Activated CD4-positive, alpha-beta T cell treated with anti-CD3 and anti-CD28 coated beads for 36 hours (primary cell): ENCODE measurements at regions not wholly inside any gene's neighbourhood (a gene's known extent, or its start where the extent isn't known, plus 50 kb on each side); places are given as distances from the start of the nearest gene placed in this dataset.
A peak's percentile ranks its signal among the peaks of the same experiment; 100 is the strongest.

Experiments
- ATAC-seq: fragments of 200-7000 bp; cut with Tn5 transposase; one replicate; pipeline ENCODE4 v1.10.0; 2021; ENCODE audit warnings: mild to moderate bottlenecking, moderate library complexity
- CTCF ChIA-PET: fragments of 350-600 bp; sonication (Branson Sonifier 250); formaldehyde crosslinking; loops from one replicate; lab custom pipeline; 2021; ENCODE audit warnings: antibody characterized with exemption; lab: Charles Lee
- POLR2A ChIA-PET: fragments of 350-600 bp; sonication (Branson Sonifier 250); formaldehyde crosslinking; loops from one replicate; lab custom pipeline; 2021; ENCODE audit warnings: antibody characterized with exemption, inconsistent platforms; lab: Charles Lee
- DNase-seq: peaks from one replicate; pipeline ENCODE4 v3.0.0-alpha.2; 2020
- H3K27ac Mint-ChIP-seq: one replicate; pipeline ENCODE4 v1.8.0; 2021; ENCODE audit warnings: mixed read lengths
- H3K27me3 Mint-ChIP-seq: one replicate; pipeline ENCODE4 v1.8.0; 2021; ENCODE audit warnings: mixed read lengths
- H3K36me3 Mint-ChIP-seq: one replicate; pipeline ENCODE4 v1.8.0; 2021; ENCODE audit warnings: low read depth, mixed read lengths
- H3K4me1 Mint-ChIP-seq: one replicate; pipeline ENCODE4 v1.8.0; 2021; ENCODE audit warnings: mixed read lengths
- H3K4me3 Mint-ChIP-seq: one replicate; pipeline ENCODE4 v1.8.0; 2021; ENCODE audit warnings: mild to moderate bottlenecking, moderate library complexity, mixed read lengths
- H3K9me3 Mint-ChIP-seq: one replicate; pipeline ENCODE4 v1.8.0; 2021; ENCODE audit warnings: low read depth, mixed read lengths
- intact Hi-C, 2 experiments: fragments of 100-400 bp; cut with DNase I in 1 of 2; cut with micrococcal nuclease in 1 of 2; formaldehyde crosslinking; loops; one replicate each; pipeline versions ENCODE4 v1.14.2 to v1.15.1; 2022 to 2024; cut with DNase I, micrococcal nuclease

- no peaks in the 10 kb centered on the region for H3K4me1 Mint-ChIP-seq
- no peaks in the 10 kb centered on the region for H3K9me3 Mint-ChIP-seq
- H3K36me3 Mint-ChIP-seq: no peaks in the 10 kb centered on the region
- DNase-seq (no peak), ATAC-seq (no peak)
- no peak overlapping the region for H3K27ac Mint-ChIP-seq
- CTCF ChIA-PET: interaction anchor here (0.7 to 1.2 kb wide), 3 partner anchors 56 to 197 kb away, joined by 3 read pairs; no protein-coding TSS in a partner anchor
- POLR2A ChIA-PET: no interaction called here
- no peak overlapping the region for H3K4me3 Mint-ChIP-seq
- intact Hi-C loops: no loop called here
- H3K27me3 Mint-ChIP-seq: peaks cover 2% of the 10 kb centered on the region
Observed at GRCh38 chr15:69531665-69532027, 79.0 kb downstream of the RPLP1 start.

- intact Hi-C loops: no loop called here
- Mint-ChIP-seq H3K4me3 (no peak overlapping the region), H3K27me3 (peaks cover 2% of the 10 kb centered on the region), H3K27ac (no peak overlapping the region), H3K9me3 (no peaks in the 10 kb centered on the region), H3K4me1 (no peaks in the 10 kb centered on the region), H3K36me3 (no peaks in the 10 kb centered on the region)
- no peak for DNase-seq
- POLR2A ChIA-PET: no interaction called here
- ATAC-seq: no peak
- CTCF ChIA-PET: interaction anchor here (0.7 kb wide), 2 partner anchors 56 to 62 kb away, joined by 3 read pairs; no protein-coding TSS in a partner anchor
Observed at GRCh38 chr15:69532066-69532465, 79.4 kb downstream of the RPLP1 start.

- H3K27ac Mint-ChIP-seq: no peak overlapping the region
- no peaks in the 10 kb centered on the region for H3K9me3 Mint-ChIP-seq
- H3K4me3 Mint-ChIP-seq: no peak overlapping the region
- no peak for DNase-seq
- no peaks in the 10 kb centered on the region for H3K36me3 Mint-ChIP-seq
- ATAC-seq: no peak
- no peaks in the 10 kb centered on the region for H3K4me1 Mint-ChIP-seq
- POLR2A ChIA-PET: no interaction called here
- peaks cover 2% of the 10 kb centered on the region for H3K27me3 Mint-ChIP-seq
- CTCF ChIA-PET: interaction anchor here (0.8 kb wide), 1 partner anchor 10 kb away, joined by 3 read pairs; no protein-coding TSS in a partner anchor
- intact Hi-C loops: no loop called here
Observed at GRCh38 chr15:69532856-69533255, 80.2 kb downstream of the RPLP1 start.

GRCh38 chr15:69533522-69533921 lies 80.9 kb downstream of the RPLP1 start:
- H3K4me3 Mint-ChIP-seq: no peak overlapping the region
- no peaks in the 10 kb centered on the region for H3K9me3 Mint-ChIP-seq
- no peak overlapping the region for H3K27ac Mint-ChIP-seq
- ChIA-PET CTCF (no interaction called here), POLR2A (no interaction called here)
- H3K27me3 Mint-ChIP-seq: peaks cover 2% of the 10 kb centered on the region
- intact Hi-C loops: no loop called here
- DNase-seq (no peak), ATAC-seq (no peak)
- no peaks in the 10 kb centered on the region for H3K36me3 Mint-ChIP-seq
- no peaks in the 10 kb centered on the region for H3K4me1 Mint-ChIP-seq

GRCh38 chr15:69535101-69535638 lies 82.6 kb downstream of the RPLP1 start:
- ChIA-PET CTCF (interaction anchor here (0.5 to 0.8 kb wide), 3 partner anchors 33 to 1275 kb away, joined by 3 to 4 read pairs (median 3); no protein-coding TSS in a partner anchor), POLR2A (no interaction called here)
- ATAC-seq: no peak

GRCh38 chr15:69535998-69536397 lies 83.4 kb downstream of the RPLP1 start:
- H3K36me3 Mint-ChIP-seq: no peaks in the 10 kb centered on the region
- H3K9me3 Mint-ChIP-seq: no peaks in the 10 kb centered on the region
- peaks cover 2% of the 10 kb centered on the region for H3K27me3 Mint-ChIP-seq
- H3K4me1 Mint-ChIP-seq: no peaks in the 10 kb centered on the region
- DNase-seq (no peak), ATAC-seq (no peak)
- H3K4me3 Mint-ChIP-seq: no peak overlapping the region
- intact Hi-C loops: no loop called here
- POLR2A ChIA-PET: no interaction called here
- CTCF ChIA-PET: interaction anchor here (0.5 to 0.6 kb wide), 2 partner anchors 33 to 1274 kb away, joined by 3 read pairs; no protein-coding TSS in a partner anchor
- H3K27ac Mint-ChIP-seq: no peak overlapping the region

More at GRCh38 chr15:69535101-69535638, 82.6 kb downstream of the RPLP1 start:
- Mint-ChIP-seq H3K9me3 (no peaks in the 10 kb centered on the region), H3K4me3 (no peak overlapping the region), H3K4me1 (no peaks in the 10 kb centered on the region), H3K27me3 (peaks cover 2% of the 10 kb centered on the region), H3K36me3 (no peaks in the 10 kb centered on the region), H3K27ac (no peak overlapping the region)
- peak; percentile 10 for DNase-seq
- intact Hi-C loops: no loop called here

- POLR2A ChIA-PET: no interaction called here
- no peaks in the 10 kb centered on the region for H3K36me3 Mint-ChIP-seq
- H3K27me3 Mint-ChIP-seq: peaks cover 2% of the 10 kb centered on the region
- ATAC-seq (no peak), DNase-seq (no peak)
- CTCF ChIA-PET: interaction anchor here (0.6 kb wide), 1 partner anchor 691 kb away, joined by 3 read pairs; no protein-coding TSS in a partner anchor
- H3K9me3 Mint-ChIP-seq: no peaks in the 10 kb centered on the region
- no peak overlapping the region for H3K4me3 Mint-ChIP-seq
- no peak overlapping the region for H3K27ac Mint-ChIP-seq
- no peaks in the 10 kb centered on the region for H3K4me1 Mint-ChIP-seq
- intact Hi-C loops: no loop called here
Observed at GRCh38 chr15:69536726-69537512, 84.3 kb downstream of the RPLP1 start.

GRCh38 chr15:69537901-69538300 lies 85.3 kb downstream of the RPLP1 start:
- ATAC-seq: no peak
- Mint-ChIP-seq H3K4me1 (no peaks in the 10 kb centered on the region), H3K27me3 (peaks cover 2% of the 10 kb centered on the region), H3K36me3 (no peaks in the 10 kb centered on the region), H3K9me3 (no peaks in the 10 kb centered on the region), H3K4me3 (no peak overlapping the region), H3K27ac (no peak overlapping the region)
- POLR2A ChIA-PET: no interaction called here
- intact Hi-C loops: no loop called here
- CTCF ChIA-PET: no interaction called here
- DNase-seq: no peak

GRCh38 chr15:69538379-69538778 lies 85.8 kb downstream of the RPLP1 start:
- ATAC-seq (no peak), DNase-seq (no peak)
- Mint-ChIP-seq H3K27ac (no peak overlapping the region), H3K27me3 (peaks cover 2% of the 10 kb centered on the region), H3K36me3 (no peaks in the 10 kb centered on the region), H3K4me3 (no peak overlapping the region), H3K9me3 (no peaks in the 10 kb centered on the region), H3K4me1 (no peaks in the 10 kb centered on the region)
- ChIA-PET CTCF (no interaction called here), POLR2A (no interaction called here)
- intact Hi-C loops: no loop called here

- ChIA-PET POLR2A (no interaction called here), CTCF (interaction anchor here (0.7 kb wide), 1 partner anchor 46 kb away, joined by 5 read pairs; no protein-coding TSS in a partner anchor)
- DNase-seq: no peak
- Mint-ChIP-seq H3K36me3 (no peaks in the 10 kb centered on the region), H3K4me1 (no peaks in the 10 kb centered on the region), H3K27me3 (peaks cover 2% of the 10 kb centered on the region), H3K4me3 (no peak overlapping the region), H3K27ac (no peak overlapping the region), H3K9me3 (no peaks in the 10 kb centered on the region)
- intact Hi-C loops: no loop called here
- no peak for ATAC-seq
Observed at GRCh38 chr15:69539345-69539744, 86.7 kb downstream of the RPLP1 start.

- Mint-ChIP-seq H3K9me3 (no peaks in the 10 kb centered on the region), H3K36me3 (no peaks in the 10 kb centered on the region), H3K4me1 (no peaks in the 10 kb centered on the region), H3K27ac (no peak overlapping the region), H3K4me3 (no peak overlapping the region), H3K27me3 (no peaks in the 10 kb centered on the region)
- DNase-seq (no peak), ATAC-seq (no peak)
- ChIA-PET POLR2A (no interaction called here), CTCF (no interaction called here)
- intact Hi-C loops: no loop called here
Observed at GRCh38 chr15:69540622-69541021, 88.0 kb downstream of the RPLP1 start.

- Mint-ChIP-seq H3K27ac (no peak overlapping the region), H3K4me1 (no peaks in the 10 kb centered on the region), H3K36me3 (no peaks in the 10 kb centered on the region), H3K4me3 (no peak overlapping the region), H3K27me3 (no peaks in the 10 kb centered on the region), H3K9me3 (no peaks in the 10 kb centered on the region)
- ATAC-seq: no peak
- POLR2A ChIA-PET: no interaction called here
- DNase-seq: no peak
- intact Hi-C loops: no loop called here
- CTCF ChIA-PET: interaction anchor here (1.1 kb wide), 1 partner anchor 20 kb away, joined by 3 read pairs; no protein-coding TSS in a partner anchor
Observed at GRCh38 chr15:69542028-69542427, 89.4 kb downstream of the RPLP1 start.
